ENCODE measurements at regions not wholly inside any gene's neighbourhood (a gene's known extent, or its start where the extent isn't known, plus 50 kb on each side); places are given as distances from the start of the nearest gene placed in this dataset.

DNA sequence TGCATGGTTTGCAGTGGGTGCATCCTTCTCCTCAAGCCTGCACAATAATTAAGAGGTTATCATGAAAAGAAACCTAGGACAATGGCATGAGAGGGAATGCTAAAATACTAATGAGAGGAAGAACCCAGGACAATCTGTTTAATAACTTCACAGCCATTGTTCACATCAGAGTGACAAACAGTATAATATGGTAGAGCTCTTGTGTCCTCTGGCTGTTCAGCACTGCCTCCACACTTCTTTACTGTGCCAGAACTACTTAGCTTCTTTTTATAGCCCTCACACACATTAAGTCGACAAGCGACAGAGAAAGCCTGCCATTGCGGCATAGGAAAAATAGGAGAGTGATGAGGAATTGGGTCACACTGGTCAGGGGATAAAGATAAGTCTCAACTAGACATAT is 65.0 kb upstream of the MEIS2 start:
- no peak for DNase-seq (ENCODE audit: low read depth in 2 of 2)

DNA sequence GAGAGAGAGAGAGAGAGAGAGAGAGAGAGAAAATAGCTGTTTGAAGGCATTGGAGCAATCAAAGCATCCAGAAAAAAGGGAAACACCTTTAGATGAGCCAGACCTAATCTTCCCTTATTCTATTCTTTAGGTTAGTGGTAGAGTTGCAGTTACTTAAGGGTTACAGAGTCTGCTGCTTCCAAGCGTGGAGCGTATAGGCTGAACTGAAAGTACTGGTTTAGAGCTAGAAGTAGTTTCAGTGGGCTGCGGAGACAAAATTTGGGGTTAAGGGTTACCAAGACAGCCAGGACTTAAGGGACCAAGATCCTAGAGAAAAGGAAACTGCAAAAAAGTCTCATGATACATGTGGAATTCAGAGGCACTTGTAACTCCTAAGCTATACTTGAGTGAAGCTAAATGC is 66.1 kb upstream of the MEIS2 start:
- no peak for DNase-seq (ENCODE audit: low read depth in 2 of 2)

DNA sequence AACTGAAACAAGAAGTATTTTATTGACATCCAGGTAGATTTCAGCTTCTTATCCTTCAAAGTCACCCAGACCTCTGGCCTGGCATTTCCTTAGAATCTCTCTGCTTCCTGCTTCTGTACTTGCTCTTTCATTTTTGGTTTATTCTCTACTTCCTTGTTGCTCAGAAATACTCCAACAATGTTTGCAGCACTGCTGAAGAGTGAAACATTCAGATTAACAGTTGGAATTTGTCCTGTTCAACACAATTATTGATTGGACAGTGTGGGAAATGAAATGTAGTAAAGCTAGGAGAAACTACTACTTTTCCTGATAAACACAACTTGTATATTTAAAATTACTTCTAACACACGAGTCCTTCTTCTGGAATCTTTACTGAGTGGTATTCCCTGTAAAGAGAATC is 81.0 kb upstream of the MEIS2 start:
- no peak for DNase-seq (ENCODE audit: low read depth in 2 of 2)

DNA sequence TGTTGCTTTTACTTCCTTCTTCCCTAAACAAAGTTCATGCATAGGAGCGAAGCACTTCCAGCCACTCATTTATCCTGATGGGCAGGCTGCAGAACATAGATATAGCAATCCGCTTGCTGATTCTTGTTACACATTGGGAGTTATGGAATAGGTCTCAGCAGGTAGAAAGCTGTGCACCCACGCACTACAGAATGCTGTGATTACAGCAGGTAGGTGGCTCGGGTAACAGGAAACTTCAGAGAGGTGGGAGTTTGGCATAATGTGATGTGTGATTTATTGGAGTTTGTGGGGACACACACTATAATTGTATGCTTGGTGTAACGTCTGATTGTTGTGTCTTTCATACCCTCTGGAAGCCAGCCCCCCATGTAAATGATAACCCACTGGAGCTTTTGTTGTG is 99.2 kb upstream of the MEIS2 start:
- DNase-seq (ENCODE audit: low read depth in 2 of 2): no peak

DNA sequence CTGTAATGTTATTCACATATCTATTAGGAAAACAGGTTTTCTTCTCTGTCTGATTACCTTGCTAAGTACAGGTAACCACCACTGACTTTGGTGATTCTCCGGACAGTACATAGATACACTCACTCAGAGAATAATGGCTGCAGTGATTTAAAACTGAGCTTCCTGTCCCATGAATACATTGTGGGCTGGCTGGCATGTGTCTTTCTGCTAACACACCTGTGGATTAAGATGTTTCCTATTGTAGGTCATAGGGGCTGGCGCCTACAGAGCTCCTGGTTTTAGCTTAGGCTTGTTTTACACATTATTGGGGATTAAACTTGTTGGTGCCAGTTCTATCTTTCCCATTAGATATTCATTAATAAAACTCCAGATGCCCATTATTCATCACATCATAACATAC is 102.7 kb upstream of the MEIS2 start:
- DNase-seq (ENCODE audit: low read depth in 2 of 2): no peak

DNA sequence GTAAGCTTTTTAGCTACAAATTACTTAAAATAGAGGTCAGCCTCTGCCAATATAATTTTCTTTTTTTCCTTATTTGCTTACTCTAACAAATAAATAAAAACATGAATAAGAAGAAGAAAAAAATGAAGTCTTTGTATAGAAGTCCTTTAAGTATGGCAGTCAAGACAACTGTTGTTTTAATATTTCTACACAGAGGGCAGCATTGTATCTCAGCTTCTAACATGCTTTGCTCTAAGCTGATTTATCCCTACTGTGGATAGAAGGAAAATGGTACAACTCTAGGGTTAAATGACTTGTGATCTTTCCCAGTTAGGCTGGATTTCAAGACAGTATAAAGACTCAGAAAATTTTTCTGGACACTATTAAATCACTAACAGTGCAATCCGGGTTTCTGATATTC is 104.3 kb upstream of the MEIS2 start:
- no peak for DNase-seq (ENCODE audit: low read depth in 2 of 2)

DNA sequence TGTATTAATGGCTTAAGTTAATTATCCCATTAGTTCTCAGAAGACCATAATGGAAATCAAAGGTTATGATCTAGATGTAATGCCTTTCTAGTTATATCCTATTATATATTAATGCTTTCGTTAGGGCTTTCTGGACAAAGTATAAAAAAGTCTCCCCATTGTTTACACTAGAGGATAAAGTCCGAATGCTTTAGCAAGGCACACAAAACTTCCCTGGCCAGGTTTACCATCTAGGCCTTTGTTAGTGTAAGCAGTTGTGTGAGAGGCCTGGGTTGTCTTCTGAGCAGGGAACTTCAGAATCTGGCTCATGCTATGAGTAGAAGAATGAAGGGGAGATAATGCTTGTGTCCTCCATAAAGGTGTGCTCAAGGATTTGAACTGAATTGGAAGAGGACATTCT is 106.3 kb upstream of the MEIS2 start:
- DNase-seq (ENCODE audit: low read depth in 2 of 2): no peak

DNA sequence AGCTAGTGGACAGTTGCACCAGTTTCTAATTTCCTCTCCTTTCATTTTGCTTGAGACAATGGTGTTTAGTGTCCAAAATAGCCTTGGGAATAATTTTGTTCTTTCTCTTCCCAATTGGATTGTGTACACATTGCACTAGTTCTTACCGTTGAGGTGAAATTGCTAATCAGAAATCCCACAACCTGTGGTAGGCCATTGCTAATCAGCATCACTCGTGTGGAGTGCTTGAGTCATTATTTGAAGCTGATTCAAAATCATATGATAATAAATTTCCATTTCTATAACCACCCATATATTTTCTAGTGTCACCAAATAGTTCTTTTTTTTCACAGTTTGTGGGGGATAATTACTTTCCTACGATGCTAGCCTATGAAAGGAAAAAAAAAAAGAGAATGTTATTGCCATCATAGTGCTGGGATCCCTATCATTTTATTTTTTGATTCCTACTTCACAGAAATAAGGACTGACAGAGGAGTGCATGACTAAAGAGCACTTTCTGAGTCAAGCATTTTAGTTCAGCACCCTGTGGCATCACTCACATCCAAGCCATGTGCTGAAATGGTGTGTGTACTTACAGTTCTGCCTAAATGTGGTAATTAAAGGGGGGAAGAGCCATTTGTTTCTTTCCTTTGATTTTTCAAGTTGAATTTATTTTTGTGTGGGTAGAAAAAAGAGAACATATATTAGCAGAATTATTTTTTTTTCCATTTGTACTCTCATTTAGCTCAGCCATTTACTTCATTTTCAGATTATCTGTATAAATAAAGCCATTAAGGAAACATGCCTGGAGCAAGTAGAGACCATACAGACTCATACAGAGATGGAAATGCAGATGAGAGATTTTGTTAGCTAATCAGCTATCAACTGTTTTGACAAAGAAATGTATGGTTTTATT is 108.0 kb upstream of the MEIS2 start:
- DNase-seq (ENCODE audit: low read depth in 2 of 2): no peak

DNA sequence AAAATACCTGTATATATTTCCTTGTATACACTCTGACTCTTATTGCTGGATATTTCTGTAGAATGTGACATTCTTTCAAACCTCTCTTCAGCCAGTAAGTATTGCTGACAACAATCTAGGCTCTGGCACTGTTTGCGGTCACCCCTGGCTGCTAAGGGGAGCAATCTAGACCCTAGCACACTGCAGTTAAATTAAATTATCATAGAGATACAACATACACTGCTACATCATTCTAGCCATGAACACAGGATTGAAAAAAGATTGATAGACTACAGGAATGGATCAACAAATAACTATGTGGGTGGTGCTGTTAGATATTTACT is 108.7 kb upstream of the MEIS2 start:
- no peak for DNase-seq (ENCODE audit: low read depth in 2 of 2)

DNA sequence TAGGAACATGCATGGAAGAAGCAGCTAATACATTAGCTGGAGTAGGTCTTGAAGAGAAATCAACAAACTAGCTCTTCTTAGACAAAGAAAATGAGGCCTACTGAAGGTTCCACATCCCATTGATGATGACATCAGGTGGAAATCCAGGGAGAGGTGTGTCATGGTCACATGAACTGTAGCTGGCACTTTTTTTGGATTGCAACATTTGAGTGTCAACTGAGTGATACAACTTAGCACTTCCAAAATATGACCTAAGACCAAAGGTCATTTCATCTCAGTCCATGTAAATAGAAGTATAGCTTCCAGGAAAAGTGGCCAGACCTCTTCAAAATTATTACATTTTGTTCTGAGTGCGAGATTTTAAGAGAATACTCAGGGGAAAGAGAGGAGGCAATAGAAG is 117.2 kb upstream of the MEIS2 start:
- DNase-seq (ENCODE audit: low read depth in 2 of 2): no peak

DNA sequence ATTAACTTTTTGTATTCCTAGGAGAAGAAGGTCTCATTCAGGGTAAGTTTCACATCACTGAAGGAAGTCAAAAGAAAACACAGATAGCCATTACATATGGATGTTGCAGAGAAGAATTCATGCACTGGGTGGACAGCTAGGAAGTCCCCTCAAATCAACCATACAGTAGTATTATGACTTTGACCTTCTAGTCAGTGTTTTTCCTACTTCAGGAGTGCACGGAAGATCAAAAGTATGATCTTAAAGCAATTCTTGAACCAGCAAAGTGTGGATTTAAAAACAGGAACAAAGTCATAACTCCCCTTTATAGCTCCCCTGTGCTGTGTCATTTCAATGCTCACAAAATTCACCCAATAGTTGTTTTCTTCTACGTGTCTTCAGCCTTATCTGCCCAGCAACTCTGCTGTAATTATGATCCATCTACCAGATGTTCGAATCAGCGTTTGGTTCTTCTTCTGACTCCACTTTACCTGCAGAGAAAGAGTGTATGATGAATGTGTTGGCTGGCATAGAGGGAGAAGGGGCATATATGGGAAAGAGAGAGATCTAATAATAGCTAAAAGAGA is 118.1 kb upstream of the MEIS2 start:
- DNase-seq (ENCODE audit: low read depth in 2 of 2): no peak

DNA sequence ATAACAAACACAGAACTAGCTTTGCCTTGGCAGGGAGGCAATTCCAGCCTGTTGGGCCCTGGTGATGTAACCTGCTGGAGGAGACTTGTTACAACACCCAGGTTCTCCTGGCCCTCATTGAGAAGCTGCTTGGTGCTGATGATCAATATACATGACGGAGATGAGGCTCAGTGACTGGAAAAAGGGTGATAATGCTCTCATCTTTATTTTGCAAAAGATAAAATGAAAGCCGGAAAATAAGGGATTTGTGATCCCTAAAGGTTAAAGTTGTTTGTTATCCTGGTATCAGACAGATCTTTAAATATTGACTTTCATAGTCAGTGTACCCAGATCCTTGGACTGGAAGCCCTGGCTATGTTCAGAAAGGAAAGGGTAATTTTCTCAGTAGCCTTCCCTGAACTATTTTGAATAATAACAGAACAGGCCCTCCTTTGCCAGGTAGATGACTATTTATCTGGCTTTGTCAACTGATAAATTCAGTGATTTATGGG is 118.9 kb upstream of the MEIS2 start:
- no peak for DNase-seq (ENCODE audit: low read depth in 2 of 2)

DNA sequence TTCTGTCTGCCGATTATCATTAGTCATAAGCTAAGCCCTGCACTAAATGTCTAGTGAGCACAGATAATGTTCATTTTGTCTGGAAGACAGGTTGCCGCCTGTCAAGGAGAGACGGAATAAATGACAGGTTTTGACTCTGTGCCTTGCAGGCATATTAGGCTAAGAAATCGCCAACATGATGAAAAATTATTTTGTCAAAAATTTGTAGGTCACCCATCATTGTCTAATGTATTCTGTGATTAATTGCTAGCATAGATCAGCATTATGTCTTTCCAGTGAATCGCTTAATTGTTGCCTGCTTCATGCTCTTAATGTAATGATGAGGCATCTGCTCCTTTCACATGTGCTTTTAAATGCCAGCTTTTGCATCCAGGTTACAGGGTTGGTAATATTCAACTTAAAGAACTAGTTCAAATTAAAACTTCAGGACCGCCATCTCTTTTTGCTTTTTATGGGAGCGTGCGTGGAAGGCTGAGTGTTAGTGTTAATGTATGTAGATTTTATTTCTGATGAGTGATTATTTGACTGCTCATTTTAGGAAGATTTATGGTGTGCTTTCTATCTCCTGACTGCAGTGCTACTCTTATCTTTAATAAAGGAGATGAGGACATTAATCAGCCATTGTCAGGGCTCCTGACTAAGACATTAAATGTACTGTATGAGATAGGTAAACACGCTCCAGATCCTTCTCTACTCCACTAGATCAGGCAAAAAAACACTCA is 120.8 kb upstream of the MEIS2 start:
- no peak for DNase-seq (ENCODE audit: low read depth in 2 of 2)

DNA sequence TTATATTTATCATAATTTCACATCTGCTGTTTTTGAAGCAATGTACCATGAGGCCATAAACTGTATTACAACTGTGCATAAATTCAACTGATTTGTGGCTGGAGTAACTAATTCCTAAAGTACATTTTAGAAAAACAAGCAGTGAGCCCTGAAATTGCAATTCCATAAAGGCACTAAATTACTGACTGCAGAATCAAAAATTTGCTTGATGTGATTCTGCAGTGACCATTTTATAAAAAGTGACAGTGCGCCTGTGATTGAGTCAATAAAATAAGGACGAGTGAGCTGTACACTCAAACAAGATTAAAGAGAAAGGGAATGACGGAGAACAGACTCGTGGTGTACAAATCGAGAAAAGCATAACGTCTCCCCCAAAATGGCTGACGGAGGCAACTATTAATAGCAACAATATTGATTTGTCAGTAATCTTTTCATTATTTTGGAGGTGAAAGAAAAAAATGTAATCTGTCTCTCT is 121.4 kb upstream of the MEIS2 start:
- DNase-seq (ENCODE audit: low read depth in 2 of 2): no peak

DNA sequence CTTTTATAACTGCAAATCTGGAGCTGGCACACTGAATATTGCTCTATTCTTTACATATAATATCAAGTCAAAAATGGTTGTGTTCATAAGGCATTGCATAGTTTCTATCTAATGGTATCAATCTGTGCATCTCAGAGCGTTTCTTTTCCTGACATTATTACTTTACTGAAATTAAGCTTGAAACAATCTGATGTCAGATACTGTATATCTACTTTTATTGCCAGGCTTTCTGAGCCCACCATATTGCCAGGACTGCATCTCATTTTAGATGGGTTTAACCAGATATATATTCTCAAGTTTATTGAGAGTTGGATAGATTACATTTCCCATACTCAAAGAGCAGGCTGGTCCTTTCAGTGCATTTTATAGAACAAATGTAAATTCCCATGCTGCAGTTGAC is 122.7 kb upstream of the MEIS2 start:
- DNase-seq (ENCODE audit: low read depth in 2 of 2): no peak

DNA sequence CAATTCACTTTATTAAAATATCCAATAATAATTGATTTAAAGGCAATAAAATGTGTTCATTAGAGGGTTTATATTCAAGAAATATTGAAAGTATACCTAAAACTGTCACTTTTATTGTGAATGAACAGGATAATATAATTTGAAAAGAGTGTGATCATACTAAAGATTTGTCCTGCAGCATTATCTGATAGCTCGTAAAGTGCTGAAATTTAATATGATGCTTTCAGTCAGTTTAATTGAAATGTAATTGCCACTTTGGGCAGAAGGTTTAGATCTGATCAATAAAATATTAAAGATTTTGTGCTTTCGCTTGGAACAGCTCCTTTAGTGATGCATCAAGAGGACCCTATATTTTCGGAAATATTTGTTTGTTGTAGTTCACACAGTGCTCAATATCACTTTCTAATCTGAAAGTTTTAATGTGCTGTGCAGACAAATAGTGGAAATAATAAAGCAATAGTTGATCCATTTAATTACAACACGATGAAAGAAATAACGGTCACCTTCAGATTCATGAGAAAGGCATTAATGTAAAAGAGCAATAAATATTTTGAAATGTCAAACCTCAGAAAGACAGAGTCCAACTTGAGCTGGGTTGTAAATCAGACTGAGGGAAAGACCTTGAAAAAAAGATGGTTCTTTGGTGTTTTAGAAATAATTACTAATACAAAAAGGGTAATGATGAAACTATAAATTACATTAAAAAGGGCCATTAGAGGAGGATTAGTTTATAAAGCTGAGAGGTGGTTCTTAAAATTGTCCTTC is 129.7 kb upstream of the MEIS2 start:
- DNase-seq (ENCODE audit: low read depth in 2 of 2): no peak

DNA sequence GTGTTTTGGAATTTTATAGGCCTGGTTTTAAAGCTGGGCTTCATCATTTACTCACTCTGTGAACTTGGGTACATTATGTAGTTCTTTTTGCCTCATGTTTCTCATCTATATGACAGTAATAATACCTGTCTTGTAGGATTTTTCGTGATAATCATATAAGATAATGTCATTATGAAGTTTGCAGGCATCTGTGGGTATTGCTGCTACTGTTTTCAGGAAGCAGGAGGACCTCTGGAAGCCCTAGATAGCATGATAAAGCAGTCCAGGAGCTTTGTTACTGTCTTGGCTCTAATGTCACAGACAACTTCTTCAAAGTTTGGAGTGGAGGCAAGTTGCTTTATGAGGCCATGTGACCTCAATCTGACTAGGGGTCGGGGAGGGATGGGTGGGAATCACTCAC is 145.0 kb upstream of the MEIS2 start:
- no peak for DNase-seq (ENCODE audit: low read depth in 2 of 2)

DNA sequence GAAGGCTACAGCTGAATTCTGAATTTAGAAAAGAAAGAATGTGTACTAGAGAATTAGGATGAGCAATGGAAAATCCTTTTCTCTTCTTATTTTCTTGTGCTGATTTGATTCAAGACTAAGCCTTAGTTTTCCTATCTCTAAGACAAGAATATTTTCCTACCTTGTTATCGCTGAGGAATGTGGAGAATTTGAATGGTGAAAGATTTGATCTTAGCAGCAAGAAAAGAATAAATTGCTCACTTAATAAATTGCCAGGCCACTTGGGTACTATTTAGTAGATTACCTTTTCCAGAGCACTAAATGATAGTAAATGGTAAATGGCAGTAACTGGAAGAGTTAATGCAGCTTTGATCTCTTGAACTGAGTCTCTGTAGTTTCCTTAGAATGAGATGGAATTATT is 145.7 kb upstream of the MEIS2 start:
- no peak for DNase-seq (ENCODE audit: low read depth in 2 of 2)

DNA sequence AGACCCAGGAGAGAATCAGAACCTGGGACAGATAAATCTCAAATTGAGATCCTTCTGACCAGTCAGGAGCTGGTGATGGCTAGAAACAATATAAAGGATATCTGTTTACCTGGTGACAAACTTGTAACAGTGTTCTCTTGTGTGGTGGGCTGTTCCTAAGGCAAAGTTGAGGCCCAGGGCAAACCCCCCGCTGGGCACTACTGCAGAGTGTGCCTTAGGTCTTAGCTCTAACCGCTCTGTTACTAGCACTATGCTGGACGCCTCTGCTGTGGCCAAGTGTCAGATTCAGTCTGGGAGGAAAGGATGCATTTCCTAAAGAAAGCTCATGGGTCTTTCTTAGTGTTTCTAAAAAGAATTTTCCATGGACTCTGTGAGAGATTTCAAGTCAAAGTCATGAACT is 146.5 kb upstream of the MEIS2 start:
- no peak for DNase-seq (ENCODE audit: low read depth in 2 of 2)

DNA sequence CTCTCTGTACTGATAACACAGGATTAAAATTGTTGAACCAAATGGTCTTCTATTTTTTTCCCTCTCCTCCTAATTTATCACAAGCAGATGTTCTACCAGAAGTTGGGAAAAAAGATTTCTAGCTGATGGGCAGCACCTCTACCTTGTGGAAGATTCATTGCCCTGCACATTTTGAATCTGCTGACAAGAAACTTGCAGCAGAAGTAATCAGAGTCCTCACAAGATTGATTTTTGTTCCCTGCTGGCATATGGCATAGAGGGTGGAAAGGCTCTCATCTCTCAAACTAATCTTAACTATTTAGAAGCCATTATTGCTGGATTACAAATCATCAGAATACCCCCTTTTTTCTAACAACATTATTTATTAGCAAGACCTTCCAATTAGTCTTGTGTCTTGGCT is 148.9 kb upstream of the MEIS2 start:
- DNase-seq (ENCODE audit: low read depth in 2 of 2): no peak

DNA sequence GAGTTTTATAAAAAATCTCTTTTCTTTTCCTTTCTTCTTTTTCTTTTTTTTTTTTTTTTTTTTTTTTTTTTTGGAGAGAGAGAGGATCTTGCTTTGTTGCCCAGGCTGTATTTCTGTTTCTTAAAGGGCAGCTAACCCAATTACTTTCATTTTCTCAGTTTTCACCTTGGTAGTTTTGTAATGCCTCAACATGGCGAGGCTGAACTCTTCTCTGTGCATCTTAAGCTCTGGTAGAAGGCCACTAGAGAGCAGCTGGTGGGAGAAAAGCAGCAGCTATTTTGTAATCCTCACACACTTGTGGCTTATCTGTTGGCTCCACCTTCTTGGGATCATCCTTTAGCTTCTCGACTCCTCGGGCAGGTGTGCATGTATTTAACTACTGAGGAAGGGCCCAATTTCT is 152.2 kb upstream of the MEIS2 start:
- no peak for DNase-seq (ENCODE audit: low read depth in 2 of 2)

DNA sequence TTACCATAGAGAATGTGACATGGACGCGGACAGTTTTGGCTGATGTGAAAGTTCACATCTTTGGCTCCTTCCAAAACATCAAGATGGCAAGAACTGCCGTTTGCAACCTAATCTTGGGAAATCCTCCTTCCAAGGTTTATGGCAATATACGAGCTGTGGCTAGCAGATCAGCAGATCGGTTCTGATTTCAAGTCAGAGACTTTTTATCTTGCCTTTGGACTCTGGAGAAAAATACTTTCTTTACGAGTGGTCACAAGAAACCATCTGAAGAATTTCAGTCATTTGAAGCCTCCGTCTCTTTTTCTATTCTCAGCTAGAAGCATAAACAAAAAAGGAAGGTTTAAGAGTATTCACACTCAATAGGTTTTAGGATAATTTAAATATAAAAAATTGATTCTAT is 153.5 kb upstream of the MEIS2 start:
- DNase-seq (ENCODE audit: low read depth in 2 of 2): peak; percentile 46 to 54

Measured in fibroblast of skin of left quadriceps (primary cell).